ENCODE measurements at regions not wholly inside any gene's neighbourhood (a gene's known extent, or its start where the extent isn't known, plus 50 kb on each side); places are given as distances from the start of the nearest gene placed in this dataset.

GRCh38 chr1:90833466-90834110 is 116.5 kb upstream of the BARHL2 start:
- no peak for DNase-seq
- no peaks in the 10 kb centered on the region for H3K27me3 ChIP-seq (ENCODE audit: insufficient read depth, low read length, poor library complexity)
- no peak overlapping the region for H3K4me2 ChIP-seq (ENCODE audit: insufficient read depth, low read length)
- H3K27ac ChIP-seq (ENCODE audit: low read length), result no peak overlapping the region
- H3K9me3 ChIP-seq (ENCODE audit: insufficient read depth, low read length, severe bottlenecking), result no peaks in the 10 kb centered on the region
- H3K79me2 ChIP-seq (ENCODE audit: insufficient read depth, low read length), result no peaks in the 10 kb centered on the region
- H3K36me3 ChIP-seq (ENCODE audit: insufficient read depth, low read length), result no peaks in the 10 kb centered on the region
- no peak for TF ChIP-seq EZH2 (IDR thresholded peaks at IDR 0.05; ENCODE audit: borderline replicate concordance, low read depth, low read length, severe bottlenecking)
- TF ChIP-seq CTCF (IDR thresholded peaks at IDR 0.05; ENCODE audit: borderline replicate concordance, extremely low read depth, low read length, poor library complexity, severe bottlenecking), result no peak
- no peaks in the 10 kb centered on the region for H4K20me1 ChIP-seq (ENCODE audit: insufficient read depth, low read length)
- H2AFZ ChIP-seq (ENCODE audit: low read depth, low read length), result no peak overlapping the region
- no peak overlapping the region for H3K4me3 ChIP-seq (ENCODE audit: low read depth in 1 of 2, low read length in 2 of 2)
- H3K4me1 ChIP-seq (ENCODE audit: insufficient read depth, low read length), result no peaks in the 10 kb centered on the region
- no peak overlapping the region for H3K9ac ChIP-seq (ENCODE audit: low read depth, low read length)
- ATAC-seq (ENCODE audit: insufficient read depth, low read depth), result no peak

GRCh38 chr1:90831910-90832309 is 114.8 kb upstream of the BARHL2 start:
- DNase-seq, result no peak

GRCh38 chr1:90826834-90827233 is 109.7 kb upstream of the BARHL2 start:
- no peaks in the 10 kb centered on the region for H3K79me2 ChIP-seq (ENCODE audit: insufficient read depth, low read length)
- no peaks in the 10 kb centered on the region for H3K36me3 ChIP-seq (ENCODE audit: insufficient read depth, low read length)
- H3K27ac ChIP-seq (ENCODE audit: low read length), result no peak overlapping the region
- no peak overlapping the region for H3K9ac ChIP-seq (ENCODE audit: low read depth, low read length)
- no peak overlapping the region for H2AFZ ChIP-seq (ENCODE audit: low read depth, low read length)
- H3K4me1 ChIP-seq (ENCODE audit: insufficient read depth, low read length), result no peaks in the 10 kb centered on the region
- no peaks in the 10 kb centered on the region for H4K20me1 ChIP-seq (ENCODE audit: insufficient read depth, low read length)
- no peaks in the 10 kb centered on the region for H3K27me3 ChIP-seq (ENCODE audit: insufficient read depth, low read length, poor library complexity)
- no peak for ATAC-seq (ENCODE audit: insufficient read depth, low read depth)
- no peak for DNase-seq
- H3K4me3 ChIP-seq (ENCODE audit: low read depth in 1 of 2, low read length in 2 of 2), result no peak overlapping the region
- TF ChIP-seq EZH2 (IDR thresholded peaks at IDR 0.05; ENCODE audit: borderline replicate concordance, low read depth, low read length, severe bottlenecking), result no peak
- TF ChIP-seq CTCF (IDR thresholded peaks at IDR 0.05; ENCODE audit: borderline replicate concordance, extremely low read depth, low read length, poor library complexity, severe bottlenecking), result no peak
- H3K4me2 ChIP-seq (ENCODE audit: insufficient read depth, low read length), result no peak overlapping the region
- no peaks in the 10 kb centered on the region for H3K9me3 ChIP-seq (ENCODE audit: insufficient read depth, low read length, severe bottlenecking)

More at GRCh38 chr1:90831910-90832309, 114.8 kb upstream of the BARHL2 start:
- TF ChIP-seq EZH2 (IDR thresholded peaks at IDR 0.05; ENCODE audit: borderline replicate concordance, low read depth, low read length, severe bottlenecking) (no peak), CTCF (IDR thresholded peaks at IDR 0.05; ENCODE audit: borderline replicate concordance, extremely low read depth, low read length, poor library complexity, severe bottlenecking) (no peak)
- H3K27ac ChIP-seq (ENCODE audit: low read length), result no peak overlapping the region
- H2AFZ ChIP-seq (ENCODE audit: low read depth, low read length), result no peak overlapping the region
- no peak overlapping the region for H3K9ac ChIP-seq (ENCODE audit: low read depth, low read length)
- H3K4me1 ChIP-seq (ENCODE audit: insufficient read depth, low read length), result no peaks in the 10 kb centered on the region
- H3K4me2 ChIP-seq (ENCODE audit: insufficient read depth, low read length), result no peak overlapping the region
- H3K36me3 ChIP-seq (ENCODE audit: insufficient read depth, low read length), result no peaks in the 10 kb centered on the region
- no peak for ATAC-seq (ENCODE audit: insufficient read depth, low read depth)
- H3K79me2 ChIP-seq (ENCODE audit: insufficient read depth, low read length), result no peaks in the 10 kb centered on the region
- no peaks in the 10 kb centered on the region for H3K27me3 ChIP-seq (ENCODE audit: insufficient read depth, low read length, poor library complexity)
- no peak overlapping the region for H3K4me3 ChIP-seq (ENCODE audit: low read depth in 1 of 2, low read length in 2 of 2)
- H3K9me3 ChIP-seq (ENCODE audit: insufficient read depth, low read length, severe bottlenecking), result no peaks in the 10 kb centered on the region
- no peaks in the 10 kb centered on the region for H4K20me1 ChIP-seq (ENCODE audit: insufficient read depth, low read length)

All from DND-41 (cell line).